ENCODE measurements at regions not wholly inside any gene's neighbourhood (a gene's known extent, or its start where the extent isn't known, plus 50 kb on each side); places are given as distances from the start of the nearest gene placed in this dataset.

DNA sequence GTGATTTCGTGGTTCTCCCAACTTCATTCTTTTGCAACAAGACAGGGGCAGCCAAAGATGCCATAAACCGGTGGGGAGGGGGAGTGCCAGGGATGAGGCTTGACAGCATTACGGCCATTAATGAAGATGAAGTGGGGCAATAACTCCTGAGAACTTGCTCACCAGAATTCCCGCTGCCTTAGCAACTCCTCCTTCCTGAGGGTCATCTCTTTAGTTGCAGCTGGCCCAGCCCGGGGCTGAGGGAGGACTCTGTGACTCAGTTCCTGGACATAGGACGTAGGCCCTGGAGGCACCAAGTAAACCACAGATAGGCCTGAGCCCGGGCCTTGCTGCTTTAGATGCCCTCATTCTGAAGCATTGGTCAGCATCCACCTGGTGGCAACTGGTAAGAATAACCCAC, 330.2 kb downstream of the RRAGC start:
- Histone ChIP-seq H3K27me3 (ENCODE audit: insufficient read depth, low read length) (peaks cover 17% of the 10 kb centered on the region), H3K4me1 (ENCODE audit: control insufficient read depth in 1 of 2, insufficient read depth in 2 of 2, low read length in 2 of 2) (peaks cover 0 to 10% of the 10 kb centered on the region in 2 experiments; a peak in 2 of 4 replicates), H4K20me1 (ENCODE audit: insufficient read depth) (no peaks in the 10 kb centered on the region), H3K36me3 (ENCODE audit: control insufficient read depth in 1 of 2, insufficient read depth in 2 of 2, low read length in 2 of 2) (no peaks in the 10 kb centered on the region), H2AFZ (ENCODE audit: low read depth, low read length, poor library complexity, severe bottlenecking) (no peak overlapping the region), H3K79me2 (ENCODE audit: insufficient read depth, low read length) (no peaks in the 10 kb centered on the region), H3K9ac (ENCODE audit: low read length) (no peak overlapping the region), H3K9me3 (ENCODE audit: control insufficient read depth in 1 of 2, insufficient read depth in 1 of 2, low read depth in 1 of 2, low read length in 2 of 2) (no peaks in the 10 kb centered on the region), H3K27ac (ENCODE audit: low read depth, low read length) (no peak overlapping the region), H3K9me2 (ENCODE audit: insufficient read depth) (no peaks in the 10 kb centered on the region), H3K4me2 (ENCODE audit: low read length) (no peak overlapping the region), H3K4me3 (replicated peaks in 1 of 2; ENCODE audit: low read depth in 1 of 2, low read length in 2 of 2) (no peak overlapping the region)
- RAD21 ChIA-PET (ENCODE audit: low non-redundant PET in 1 of 2, low total read pairs in 2 of 2, uncharacterized antibody in 2 of 2, unreplicated experiment in 2 of 2), result no interaction called here
- no TSS peak for BruUV-seq (replicated peaks)
- POLR2A ChIA-PET, result no interaction called here
- TF ChIP-seq ZNF274 (IDR thresholded peaks at IDR 0.05; ENCODE audit: low read depth, low read length), result no peak
- TF ChIP-seq, protein P1, sequence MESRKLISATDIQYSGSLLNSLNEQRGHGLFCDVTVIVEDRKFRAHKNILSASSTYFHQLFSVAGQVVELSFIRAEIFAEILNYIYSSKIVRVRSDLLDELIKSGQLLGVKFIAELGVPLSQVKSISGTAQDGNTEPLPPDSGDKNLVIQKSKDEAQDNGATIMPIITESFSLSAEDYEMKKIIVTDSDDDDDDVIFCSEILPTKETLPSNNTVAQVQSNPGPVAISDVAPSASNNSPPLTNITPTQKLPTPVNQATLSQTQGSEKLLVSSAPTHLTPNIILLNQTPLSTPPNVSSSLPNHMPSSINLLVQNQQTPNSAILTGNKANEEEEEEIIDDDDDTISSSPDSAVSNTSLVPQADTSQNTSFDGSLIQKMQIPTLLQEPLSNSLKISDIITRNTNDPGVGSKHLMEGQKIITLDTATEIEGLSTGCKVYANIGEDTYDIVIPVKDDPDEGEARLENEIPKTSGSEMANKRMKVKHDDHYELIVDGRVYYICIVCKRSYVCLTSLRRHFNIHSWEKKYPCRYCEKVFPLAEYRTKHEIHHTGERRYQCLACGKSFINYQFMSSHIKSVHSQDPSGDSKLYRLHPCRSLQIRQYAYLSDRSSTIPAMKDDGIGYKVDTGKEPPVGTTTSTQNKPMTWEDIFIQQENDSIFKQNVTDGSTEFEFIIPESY (IDR thresholded peaks at IDR 0.05; ENCODE audit: extremely low read depth, insufficient replicate concordance, low read length), result no peak
- no peak for TF ChIP-seq POLR2A (IDR thresholded peaks at IDR 0.05; ENCODE audit: borderline replicate concordance, extremely low read depth, insufficient read depth, insufficient read length)
- TF ChIP-seq RAD21 (IDR thresholded peaks at IDR 0.05; ENCODE audit: low read depth), result no peak
- TF ChIP-seq, protein P2, sequence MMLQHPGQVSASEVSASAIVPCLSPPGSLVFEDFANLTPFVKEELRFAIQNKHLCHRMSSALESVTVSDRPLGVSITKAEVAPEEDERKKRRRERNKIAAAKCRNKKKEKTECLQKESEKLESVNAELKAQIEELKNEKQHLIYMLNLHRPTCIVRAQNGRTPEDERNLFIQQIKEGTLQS (IDR thresholded peaks at IDR 0.05), result no peak
- TF ChIP-seq, protein P3, sequence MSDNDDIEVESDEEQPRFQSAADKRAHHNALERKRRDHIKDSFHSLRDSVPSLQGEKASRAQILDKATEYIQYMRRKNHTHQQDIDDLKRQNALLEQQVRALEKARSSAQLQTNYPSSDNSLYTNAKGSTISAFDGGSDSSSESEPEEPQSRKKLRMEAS (IDR thresholded peaks at IDR 0.05), result no peak
- no peak; the same call in 1 of the 2 replicates for ATAC-seq
- no peak for DNase-seq (ENCODE audit: low read depth, low spot score)
- intact Hi-C loops (cut with micrococcal nuclease), result loop anchor here (10.0 kb wide), 1 partner anchor 305 kb away; no protein-coding TSS in a partner anchor
- CTCF ChIA-PET, result no interaction called here

DNA sequence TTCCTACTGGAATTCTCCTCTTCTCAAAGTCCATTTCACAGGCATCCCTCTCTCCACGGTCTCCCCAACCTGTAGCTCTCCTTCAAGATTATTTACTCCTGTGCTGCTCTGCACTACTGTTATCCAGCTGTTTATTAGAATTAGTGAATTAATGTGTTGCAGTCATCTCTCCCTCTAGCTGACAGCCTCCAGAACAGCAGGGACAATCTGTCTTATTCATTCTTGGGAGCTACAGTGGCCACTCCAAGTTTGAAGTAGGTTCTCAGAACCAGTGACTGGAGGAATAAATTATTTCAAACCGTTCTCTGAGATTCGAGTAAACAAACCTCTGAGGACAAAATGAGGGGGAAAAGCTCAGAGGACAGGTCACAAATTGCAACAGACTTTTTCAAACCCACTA, 330.9 kb downstream of the RRAGC start:
- intact Hi-C loops (cut with micrococcal nuclease), result loop anchor here (10.0 kb wide), 1 partner anchor 306 kb away; no protein-coding TSS in a partner anchor

More for the DNA sequence above, 330.9 kb downstream of the RRAGC start:
- POLR2A ChIA-PET, result interaction anchor here (1.1 kb wide), 1 partner anchor 12 kb away, joined by 3 read pairs; no protein-coding TSS in a partner anchor
- TF ChIP-seq, protein P4, sequence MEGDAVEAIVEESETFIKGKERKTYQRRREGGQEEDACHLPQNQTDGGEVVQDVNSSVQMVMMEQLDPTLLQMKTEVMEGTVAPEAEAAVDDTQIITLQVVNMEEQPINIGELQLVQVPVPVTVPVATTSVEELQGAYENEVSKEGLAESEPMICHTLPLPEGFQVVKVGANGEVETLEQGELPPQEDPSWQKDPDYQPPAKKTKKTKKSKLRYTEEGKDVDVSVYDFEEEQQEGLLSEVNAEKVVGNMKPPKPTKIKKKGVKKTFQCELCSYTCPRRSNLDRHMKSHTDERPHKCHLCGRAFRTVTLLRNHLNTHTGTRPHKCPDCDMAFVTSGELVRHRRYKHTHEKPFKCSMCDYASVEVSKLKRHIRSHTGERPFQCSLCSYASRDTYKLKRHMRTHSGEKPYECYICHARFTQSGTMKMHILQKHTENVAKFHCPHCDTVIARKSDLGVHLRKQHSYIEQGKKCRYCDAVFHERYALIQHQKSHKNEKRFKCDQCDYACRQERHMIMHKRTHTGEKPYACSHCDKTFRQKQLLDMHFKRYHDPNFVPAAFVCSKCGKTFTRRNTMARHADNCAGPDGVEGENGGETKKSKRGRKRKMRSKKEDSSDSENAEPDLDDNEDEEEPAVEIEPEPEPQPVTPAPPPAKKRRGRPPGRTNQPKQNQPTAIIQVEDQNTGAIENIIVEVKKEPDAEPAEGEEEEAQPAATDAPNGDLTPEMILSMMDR (IDR thresholded peaks at IDR 0.05 in 2 of 3, conservative IDR thresholded peaks at IDR 0.05 in 1 of 3; ENCODE audit: borderline replicate concordance in 1 of 3, insufficient read depth in 1 of 3, low read depth in 2 of 3, low read length in 2 of 3), result 0 out of 6 replicates have a peak, but pooled peaks of 1 of the 3 experiments have one; percentile 7
- no peak for TF ChIP-seq JUND (IDR thresholded peaks at IDR 0.05)
- no peaks in the 10 kb centered on the region for H3K36me3 ChIP-seq (ENCODE audit: control insufficient read depth in 1 of 2, insufficient read depth in 2 of 2, low read length in 2 of 2)
- RAD21 ChIA-PET (ENCODE audit: low non-redundant PET in 1 of 2, low total read pairs in 2 of 2, uncharacterized antibody in 2 of 2, unreplicated experiment in 2 of 2), result no interaction called here
- DNase-seq (ENCODE audit: low read depth, low spot score) (no peak), ATAC-seq (no peak)
- no peaks in the 10 kb centered on the region for H3K9me3 ChIP-seq (ENCODE audit: control insufficient read depth in 1 of 2, insufficient read depth in 1 of 2, low read depth in 1 of 2, low read length in 2 of 2)
- H3K4me2 ChIP-seq (ENCODE audit: low read length), result no peak overlapping the region
- H4K20me1 ChIP-seq (ENCODE audit: insufficient read depth), result no peaks in the 10 kb centered on the region
- H3K4me1 ChIP-seq (ENCODE audit: control insufficient read depth in 1 of 2, insufficient read depth in 2 of 2, low read length in 2 of 2), result peaks cover 0 to 10% of the 10 kb centered on the region in 2 experiments; a peak in 2 of 4 replicates
- H3K4me3 ChIP-seq (replicated peaks in 1 of 2; ENCODE audit: low read depth in 1 of 2, low read length in 2 of 2), result no peak overlapping the region
- H3K9me2 ChIP-seq (ENCODE audit: insufficient read depth), result no peaks in the 10 kb centered on the region
- no peak overlapping the region for H3K27ac ChIP-seq (ENCODE audit: low read depth, low read length)
- H3K9ac ChIP-seq (ENCODE audit: low read length), result no peak overlapping the region
- H2AFZ ChIP-seq (ENCODE audit: low read depth, low read length, poor library complexity, severe bottlenecking), result no peak overlapping the region
- CTCF ChIA-PET, result interaction anchor here (1.9 to 2.3 kb wide), 2 partner anchors 39 to 306 kb away, joined by 5 to 9 read pairs; no protein-coding TSS in a partner anchor
- no peaks in the 10 kb centered on the region for H3K79me2 ChIP-seq (ENCODE audit: insufficient read depth, low read length)
- peaks cover 16% of the 10 kb centered on the region; the same call in 1 of the 2 replicates for H3K27me3 ChIP-seq (ENCODE audit: insufficient read depth, low read length)
- BruUV-seq (replicated peaks), result no TSS peak
